Sigmoid colon (tissue), 4 donors: ENCODE measurements at regions not wholly inside any gene's neighbourhood (a gene's known extent, or its start where the extent isn't known, plus 50 kb on each side); places are given as distances from the start of the nearest gene placed in this dataset.

Experiments used
- EP300 ChIP-seq, 4 donors: sonication (generic); formaldehyde crosslinking; IDR thresholded peaks; one replicate each; pipeline ENCODE4 v1.6.1; 2017; ENCODE audit warnings: antibody characterized with exemption in 4 of 4
- POLR2A ChIP-seq, 2 donors: fragments of 450-650 bp; IDR thresholded peaks; one replicate each; pipeline ENCODE4 v1.6.1; 2016; ENCODE audit warnings: antibody characterized with exemption in 2 of 2, mild to moderate bottlenecking in 2 of 2, moderate library complexity in 2 of 2
- POLR2AphosphoS5 ChIP-seq, 4 donors: sonication (generic); formaldehyde crosslinking; IDR thresholded peaks; one replicate each; pipeline ENCODE4 v1.6.1; 2017; ENCODE audit warnings: antibody characterized with exemption in 4 of 4
- TF ChIP-seq, protein P1 (sequence below), 4 experiments: fragments of 450-650 bp in 3 of 4; fragments of 200-600 bp in 1 of 4; IDR thresholded peaks; one replicate each; pipeline ENCODE4 v1.5.1; 2016 to 2019; ENCODE audit warnings: antibody characterized with exemption in 4 of 4, mild to moderate bottlenecking in 3 of 4, moderate library complexity in 2 of 4

DNA sequence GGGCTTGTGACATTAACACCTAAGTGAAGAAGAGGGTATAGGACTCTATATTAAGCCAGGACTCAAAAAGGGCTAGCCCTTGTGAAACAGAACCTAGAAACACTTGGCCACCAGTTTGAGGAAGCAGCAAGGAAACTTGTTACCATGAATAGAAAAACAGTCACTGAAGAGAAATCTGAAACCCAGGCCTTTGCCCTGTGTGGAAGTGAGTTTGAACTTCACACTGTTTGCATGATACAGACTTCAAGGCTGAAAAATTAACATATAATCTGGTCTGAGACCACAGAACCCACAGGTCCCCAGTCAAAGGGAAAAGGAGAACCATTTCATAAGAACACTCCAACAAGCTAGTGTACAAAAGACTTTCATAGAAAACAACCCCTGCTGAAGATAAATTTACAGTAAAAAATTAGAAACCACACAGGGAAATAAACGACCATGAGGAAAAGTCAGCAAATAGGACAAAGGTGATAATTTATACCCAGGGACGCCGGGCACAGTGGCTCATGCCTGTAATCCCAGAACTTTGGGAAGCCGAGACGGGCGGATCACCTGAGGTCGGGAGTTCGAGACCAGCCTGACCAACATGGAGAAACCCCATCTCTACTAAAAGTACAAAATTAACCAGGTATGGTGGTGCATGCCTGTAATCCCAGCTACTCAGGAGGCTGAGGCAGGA is 76.1 kb downstream of the SKIDA1 start:
- TF ChIP-seq POLR2AphosphoS5 (IDR thresholded peaks at IDR 0.05) (no peak), POLR2A (IDR thresholded peaks at IDR 0.05) (no peak), EP300 (IDR thresholded peaks at IDR 0.05) (no peak)
- TF ChIP-seq, protein P1, sequence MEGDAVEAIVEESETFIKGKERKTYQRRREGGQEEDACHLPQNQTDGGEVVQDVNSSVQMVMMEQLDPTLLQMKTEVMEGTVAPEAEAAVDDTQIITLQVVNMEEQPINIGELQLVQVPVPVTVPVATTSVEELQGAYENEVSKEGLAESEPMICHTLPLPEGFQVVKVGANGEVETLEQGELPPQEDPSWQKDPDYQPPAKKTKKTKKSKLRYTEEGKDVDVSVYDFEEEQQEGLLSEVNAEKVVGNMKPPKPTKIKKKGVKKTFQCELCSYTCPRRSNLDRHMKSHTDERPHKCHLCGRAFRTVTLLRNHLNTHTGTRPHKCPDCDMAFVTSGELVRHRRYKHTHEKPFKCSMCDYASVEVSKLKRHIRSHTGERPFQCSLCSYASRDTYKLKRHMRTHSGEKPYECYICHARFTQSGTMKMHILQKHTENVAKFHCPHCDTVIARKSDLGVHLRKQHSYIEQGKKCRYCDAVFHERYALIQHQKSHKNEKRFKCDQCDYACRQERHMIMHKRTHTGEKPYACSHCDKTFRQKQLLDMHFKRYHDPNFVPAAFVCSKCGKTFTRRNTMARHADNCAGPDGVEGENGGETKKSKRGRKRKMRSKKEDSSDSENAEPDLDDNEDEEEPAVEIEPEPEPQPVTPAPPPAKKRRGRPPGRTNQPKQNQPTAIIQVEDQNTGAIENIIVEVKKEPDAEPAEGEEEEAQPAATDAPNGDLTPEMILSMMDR (IDR thresholded peaks at IDR 0.05), result no peak
